GM12872 (cell line): ENCODE measurements at regions not wholly inside any gene's neighbourhood (a gene's known extent, or its start where the extent isn't known, plus 50 kb on each side); places are given as distances from the start of the nearest gene placed in this dataset.

Experiments used
- CTCF ChIP-seq: IDR thresholded peaks from 3 replicates; pipeline ENCODE4 v1.5.1; 2011; ENCODE audit warnings: low read depth, mild to moderate bottlenecking, low read length, moderate library complexity; ENCODE audit not compliant: insufficient read depth

- no peak for TF ChIP-seq CTCF
These were observed 52.8 kb upstream of the VWDE start for GRCh38 chr7:12456506-12456905.

GRCh38 chr7:12458520-12459131 lies 55.0 kb upstream of the VWDE start:
- TF ChIP-seq CTCF, result peak; percentile 68

GRCh38 chr7:12467837-12468236 lies 64.2 kb upstream of the VWDE start:
- no peak for TF ChIP-seq CTCF

- no peak for TF ChIP-seq CTCF
These were observed 65.9 kb upstream of the VWDE start for GRCh38 chr7:12469568-12469967.

- no peak for TF ChIP-seq CTCF
These were observed 67.3 kb upstream of the VWDE start for GRCh38 chr7:12470930-12471329.

GRCh38 chr7:12474035-12474434 lies 70.4 kb upstream of the VWDE start:
- no peak for TF ChIP-seq CTCF

- TF ChIP-seq CTCF, result no peak
These were observed 71.8 kb upstream of the VWDE start for GRCh38 chr7:12475362-12476063.

- TF ChIP-seq CTCF, result no peak
These were observed 74.0 kb upstream of the VWDE start for GRCh38 chr7:12477620-12478019.
